Vagina (tissue), 2 donors: ENCODE measurements at regions not wholly inside any gene's neighbourhood (a gene's known extent, or its start where the extent isn't known, plus 50 kb on each side); places are given as distances from the start of the nearest gene placed in this dataset.

Experiments used
- DNase-seq, 2 donors: peaks; one replicate each; pipeline ENCODE4 v3.0.0-alpha.2; 2017; ENCODE audit errors: extremely low spot score in 2 of 2
- H3K27ac ChIP-seq: fragments of 200-600 bp; sonication (generic); one replicate; pipeline ENCODE4 v1.5.1; 2019
- H3K27me3 ChIP-seq: fragments of 200-600 bp; sonication (generic); one replicate; pipeline ENCODE4 v1.5.1; 2019
- H3K36me3 ChIP-seq, 2 donors: fragments of 200-600 bp; sonication (generic); one replicate each; pipeline ENCODE4 v1.5.1; 2017 to 2019
- H3K4me1 ChIP-seq: fragments of 200-600 bp; sonication (generic); one replicate; pipeline ENCODE4 v1.5.1; 2019
- H3K4me3 ChIP-seq, 2 donors: fragments of 200-600 bp; sonication (generic); 1 replicate in 1 of 2; 2 replicates in 1 of 2; pipeline ENCODE4 v1.5.1; 2016 to 2019
- H3K9me3 ChIP-seq: fragments of 200-600 bp; sonication (generic); one replicate; pipeline ENCODE4 v1.5.1; 2019
- POLR2A ChIP-seq, 2 donors: fragments of 450-650 bp; IDR thresholded peaks; one replicate each; pipeline ENCODE4 v1.6.1; 2017; ENCODE audit warnings: antibody characterized with exemption in 2 of 2, mild to moderate bottlenecking in 2 of 2, moderate library complexity in 2 of 2
- POLR2AphosphoS5 ChIP-seq, 2 donors: sonication (generic); formaldehyde crosslinking; IDR thresholded peaks; one replicate each; pipeline ENCODE4 v1.9.0; 2017; ENCODE audit warnings: antibody characterized with exemption in 2 of 2, mild to moderate bottlenecking in 2 of 2, low read depth in 1 of 2; ENCODE audit not compliant: insufficient read depth in 1 of 2
- intact Hi-C: fragments of 100-400 bp; cut with DNase I; formaldehyde crosslinking; loops from one replicate; pipeline ENCODE4 v1.15.1; 2023
- TF ChIP-seq, protein P1 (sequence below), 3 experiments: fragments of 450-650 bp in 2 of 3; fragments of 200-600 bp in 1 of 3; sonication (generic) in 1 of 3; IDR thresholded peaks; one replicate each; pipeline ENCODE4 v1.5.1; 2017 to 2019; ENCODE audit warnings: antibody characterized with exemption in 3 of 3, mild to moderate bottlenecking in 2 of 3, moderate library complexity in 2 of 3

GRCh38 chr3:168990134-168990533, 673.4 kb downstream of the MECOM start:
- H3K4me1 ChIP-seq: no peaks in the 10 kb centered on the region

GRCh38 chr3:168989396-168989795, 674.1 kb downstream of the MECOM start:
- no peaks in the 10 kb centered on the region for H3K36me3 ChIP-seq
- TF ChIP-seq, protein P1, sequence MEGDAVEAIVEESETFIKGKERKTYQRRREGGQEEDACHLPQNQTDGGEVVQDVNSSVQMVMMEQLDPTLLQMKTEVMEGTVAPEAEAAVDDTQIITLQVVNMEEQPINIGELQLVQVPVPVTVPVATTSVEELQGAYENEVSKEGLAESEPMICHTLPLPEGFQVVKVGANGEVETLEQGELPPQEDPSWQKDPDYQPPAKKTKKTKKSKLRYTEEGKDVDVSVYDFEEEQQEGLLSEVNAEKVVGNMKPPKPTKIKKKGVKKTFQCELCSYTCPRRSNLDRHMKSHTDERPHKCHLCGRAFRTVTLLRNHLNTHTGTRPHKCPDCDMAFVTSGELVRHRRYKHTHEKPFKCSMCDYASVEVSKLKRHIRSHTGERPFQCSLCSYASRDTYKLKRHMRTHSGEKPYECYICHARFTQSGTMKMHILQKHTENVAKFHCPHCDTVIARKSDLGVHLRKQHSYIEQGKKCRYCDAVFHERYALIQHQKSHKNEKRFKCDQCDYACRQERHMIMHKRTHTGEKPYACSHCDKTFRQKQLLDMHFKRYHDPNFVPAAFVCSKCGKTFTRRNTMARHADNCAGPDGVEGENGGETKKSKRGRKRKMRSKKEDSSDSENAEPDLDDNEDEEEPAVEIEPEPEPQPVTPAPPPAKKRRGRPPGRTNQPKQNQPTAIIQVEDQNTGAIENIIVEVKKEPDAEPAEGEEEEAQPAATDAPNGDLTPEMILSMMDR (IDR thresholded peaks at IDR 0.05): no peak
- no peak for TF ChIP-seq POLR2A (IDR thresholded peaks at IDR 0.05)
- peak in 1 of 2 donors; percentile 15 for TF ChIP-seq POLR2AphosphoS5 (IDR thresholded peaks at IDR 0.05; ENCODE audit: insufficient read depth in 1 of 2, low read depth in 1 of 2)
- H3K9me3 ChIP-seq: no peaks in the 10 kb centered on the region
- no peaks in the 10 kb centered on the region for H3K27me3 ChIP-seq
- intact Hi-C loops: no loop called here
- no peaks in the 10 kb centered on the region for H3K4me1 ChIP-seq
- no peak overlapping the region for H3K27ac ChIP-seq
- no peak overlapping the region for H3K4me3 ChIP-seq
- DNase-seq: no peak

More at GRCh38 chr3:168990134-168990533, 673.4 kb downstream of the MECOM start:
- H3K4me3 ChIP-seq: no peak overlapping the region
- intact Hi-C loops: no loop called here
- H3K9me3 ChIP-seq: no peaks in the 10 kb centered on the region
- no peaks in the 10 kb centered on the region for H3K36me3 ChIP-seq
- DNase-seq: no peak
- H3K27me3 ChIP-seq: no peaks in the 10 kb centered on the region
- no peak overlapping the region for H3K27ac ChIP-seq
- no peak for TF ChIP-seq POLR2AphosphoS5 (IDR thresholded peaks at IDR 0.05; ENCODE audit: insufficient read depth in 1 of 2, low read depth in 1 of 2)
- no peak for TF ChIP-seq POLR2A (IDR thresholded peaks at IDR 0.05)
- TF ChIP-seq, protein P1 (IDR thresholded peaks at IDR 0.05): no peak

GRCh38 chr3:168988853-168989252, 674.7 kb downstream of the MECOM start:
- Histone ChIP-seq H3K4me1 (no peaks in the 10 kb centered on the region), H3K27ac (no peak overlapping the region), H3K4me3 (no peak overlapping the region), H3K9me3 (no peaks in the 10 kb centered on the region), H3K36me3 (no peaks in the 10 kb centered on the region), H3K27me3 (no peaks in the 10 kb centered on the region)
- intact Hi-C loops: no loop called here
- TF ChIP-seq POLR2A (IDR thresholded peaks at IDR 0.05) (no peak), POLR2AphosphoS5 (IDR thresholded peaks at IDR 0.05; ENCODE audit: insufficient read depth in 1 of 2, low read depth in 1 of 2) (no peak)
- TF ChIP-seq, protein P1 (IDR thresholded peaks at IDR 0.05): no peak
- no peak for DNase-seq

- H3K27me3 ChIP-seq: no peaks in the 10 kb centered on the region
- H3K27ac ChIP-seq: no peak overlapping the region
- TF ChIP-seq POLR2AphosphoS5 (IDR thresholded peaks at IDR 0.05; ENCODE audit: insufficient read depth in 1 of 2, low read depth in 1 of 2) (no peak), POLR2A (IDR thresholded peaks at IDR 0.05) (no peak)
- TF ChIP-seq, protein P1 (IDR thresholded peaks at IDR 0.05): no peak
- intact Hi-C loops: no loop called here
- H3K4me1 ChIP-seq: no peaks in the 10 kb centered on the region
- H3K36me3 ChIP-seq: no peaks in the 10 kb centered on the region
- no peaks in the 10 kb centered on the region for H3K9me3 ChIP-seq
- no peak for DNase-seq
- no peak overlapping the region for H3K4me3 ChIP-seq
Observed at GRCh38 chr3:168984872-168985271, 678.6 kb downstream of the MECOM start.

DNA sequence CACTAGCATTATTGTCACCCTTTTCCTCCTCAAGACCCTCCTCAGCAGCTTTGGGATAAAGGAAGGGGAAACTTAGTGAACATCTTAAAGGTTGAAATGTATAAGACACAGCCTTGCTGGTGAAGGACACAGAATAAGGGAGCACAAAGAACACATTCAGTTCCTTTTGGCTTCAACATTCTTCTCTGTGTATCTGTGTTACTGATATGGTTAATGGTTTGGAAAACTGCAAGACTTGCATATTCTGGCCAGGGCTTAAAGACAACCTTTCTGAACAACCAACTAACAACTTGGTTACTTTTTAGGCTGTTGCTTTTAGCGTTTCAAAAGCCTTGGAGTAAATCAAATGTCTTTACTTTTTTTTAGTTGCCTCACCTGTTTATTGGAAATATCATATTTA, 680.5 kb downstream of the MECOM start:
- DNase-seq: no peak
- Histone ChIP-seq H3K4me1 (no peaks in the 10 kb centered on the region), H3K4me3 (no peak overlapping the region), H3K27ac (no peak overlapping the region), H3K27me3 (no peaks in the 10 kb centered on the region), H3K9me3 (no peaks in the 10 kb centered on the region), H3K36me3 (no peaks in the 10 kb centered on the region)
- intact Hi-C loops: no loop called here
- TF ChIP-seq, protein P1 (IDR thresholded peaks at IDR 0.05): no peak
- TF ChIP-seq POLR2AphosphoS5 (IDR thresholded peaks at IDR 0.05; ENCODE audit: insufficient read depth in 1 of 2, low read depth in 1 of 2): no peak
- no peak for TF ChIP-seq POLR2A (IDR thresholded peaks at IDR 0.05)
